GM12878 (cell line): ENCODE measurements at regions not wholly inside any gene's neighbourhood (a gene's known extent, or its start where the extent isn't known, plus 50 kb on each side); places are given as distances from the start of the nearest gene placed in this dataset.

Experiments
- CEBPB ChIP-seq, 2 experiments: fragments of 150-350 bp in 1 of 2; IDR thresholded peaks; 2 replicates each; pipeline ENCODE4 v1.6.1; 2012 to 2014; ENCODE audit warnings: low read depth in 2 of 2, low read length in 2 of 2, borderline replicate concordance in 1 of 2, inconsistent platforms in 1 of 2
- EZH2 ChIP-seq: IDR thresholded peaks from 2 replicates; pipeline ENCODE4 v1.6.1; 2012; ENCODE audit warnings: low read depth, mild to moderate bottlenecking, control low read depth, inconsistent platforms, low read length, borderline replicate concordance; ENCODE audit not compliant: control insufficient read depth
- HCFC1 ChIP-seq: fragments of 150-350 bp; IDR thresholded peaks from 2 replicates; pipeline ENCODE4 v1.6.1; 2014; ENCODE audit warnings: low read length
- MXI1 ChIP-seq: fragments of 150-350 bp; IDR thresholded peaks from 2 replicates; pipeline ENCODE4 v1.6.1; 2011; ENCODE audit warnings: low read depth, mild to moderate bottlenecking, inconsistent platforms, low read length, improper control_type of control experiment
- NBN ChIP-seq: fragments of 450-650 bp; IDR thresholded peaks from 2 replicates; pipeline ENCODE4 v1.6.1; 2016
- NFYB ChIP-seq: IDR thresholded peaks from 2 replicates; pipeline ENCODE4 v1.6.1; 2011; ENCODE audit warnings: low read depth, mild to moderate bottlenecking, low read length, improper control_type of control experiment, moderate library complexity; ENCODE audit not compliant: insufficient read depth
- RAD21 ChIP-seq: IDR thresholded peaks from 2 replicates; pipeline ENCODE4 v1.6.1; 2011; ENCODE audit warnings: mild to moderate bottlenecking, low read depth, low read length, moderate library complexity; ENCODE audit not compliant: insufficient read depth
- RFX5 ChIP-seq: IDR thresholded peaks from 2 replicates; pipeline ENCODE4 v1.6.1; 2011; ENCODE audit warnings: low read depth, low read length, improper control_type of control experiment
- SMC3 ChIP-seq: IDR thresholded peaks from 2 replicates; pipeline ENCODE4 v1.6.1; 2011; ENCODE audit warnings: low read length, improper control_type of control experiment, borderline replicate concordance
- SUPT20H ChIP-seq: IDR thresholded peaks from 2 replicates; pipeline ENCODE4 v1.6.1; 2011; ENCODE audit warnings: low read depth, mild to moderate bottlenecking, low read length, moderate library complexity, borderline replicate concordance; ENCODE audit not compliant: control insufficient read depth
- TF ChIP-seq, protein P1 (sequence below): fragments of 450-650 bp; conservative IDR thresholded peaks from 2 replicates; pipeline ENCODE4 v1.6.1; 2017; ENCODE audit warnings: mild to moderate bottlenecking, moderate library complexity
- TF ChIP-seq, protein P2 (sequence below), 3 experiments: IDR thresholded peaks in 2 of 3; conservative IDR thresholded peaks in 1 of 3; 2 replicates each; pipeline ENCODE4 v1.5.1; 2011; ENCODE audit warnings: low read depth in 3 of 3, low read length in 3 of 3, mild to moderate bottlenecking in 3 of 3, control low read depth in 2 of 3, moderate library complexity in 2 of 3, inconsistent platforms in 1 of 3, mixed read lengths in 1 of 3; ENCODE audit not compliant: control insufficient read depth in 2 of 3, insufficient read depth in 1 of 3; ENCODE audit errors: extremely low read depth in 1 of 3
- TF ChIP-seq, protein P3 (sequence below): fragments of 450-650 bp; IDR thresholded peaks from 2 replicates; pipeline ENCODE4 v1.6.1; 2017; ENCODE audit warnings: mild to moderate bottlenecking

DNA sequence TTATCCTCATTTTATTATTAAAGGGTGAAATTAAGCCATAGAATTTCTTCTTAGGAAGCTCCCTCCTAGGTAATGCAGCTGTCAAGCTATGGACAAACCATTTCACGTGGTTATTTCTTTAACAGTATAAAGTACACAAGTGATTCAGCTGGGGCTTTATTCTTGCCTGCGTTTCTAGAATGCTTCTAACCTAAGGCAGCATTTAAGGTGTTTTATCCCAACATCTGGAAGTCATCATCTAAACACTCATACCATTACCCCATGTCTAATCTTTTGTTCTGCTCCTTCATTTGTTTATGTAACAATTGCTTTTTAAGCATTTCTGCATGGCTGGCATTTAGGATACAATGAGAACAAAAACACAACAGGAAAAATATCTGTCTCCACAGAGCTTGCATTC, 829.2 kb upstream of the ADAMTS5 start:
- TF ChIP-seq, protein P1, sequence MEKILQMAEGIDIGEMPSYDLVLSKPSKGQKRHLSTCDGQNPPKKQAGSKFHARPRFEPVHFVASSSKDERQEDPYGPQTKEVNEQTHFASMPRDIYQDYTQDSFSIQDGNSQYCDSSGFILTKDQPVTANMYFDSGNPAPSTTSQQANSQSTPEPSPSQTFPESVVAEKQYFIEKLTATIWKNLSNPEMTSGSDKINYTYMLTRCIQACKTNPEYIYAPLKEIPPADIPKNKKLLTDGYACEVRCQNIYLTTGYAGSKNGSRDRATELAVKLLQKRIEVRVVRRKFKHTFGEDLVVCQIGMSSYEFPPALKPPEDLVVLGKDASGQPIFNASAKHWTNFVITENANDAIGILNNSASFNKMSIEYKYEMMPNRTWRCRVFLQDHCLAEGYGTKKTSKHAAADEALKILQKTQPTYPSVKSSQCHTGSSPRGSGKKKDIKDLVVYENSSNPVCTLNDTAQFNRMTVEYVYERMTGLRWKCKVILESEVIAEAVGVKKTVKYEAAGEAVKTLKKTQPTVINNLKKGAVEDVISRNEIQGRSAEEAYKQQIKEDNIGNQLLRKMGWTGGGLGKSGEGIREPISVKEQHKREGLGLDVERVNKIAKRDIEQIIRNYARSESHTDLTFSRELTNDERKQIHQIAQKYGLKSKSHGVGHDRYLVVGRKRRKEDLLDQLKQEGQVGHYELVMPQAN: no peak
- TF ChIP-seq NBN (no peak), RAD21 (no peak), SUPT20H (no peak), SMC3 (no peak), CEBPB (IDR thresholded peaks at IDR 0.05; ENCODE audit: borderline replicate concordance in 1 of 2, low read depth in 2 of 2, low read length in 2 of 2) (no peak), NFYB (no peak), HCFC1 (no peak), MXI1 (no peak), EZH2 (no peak), RFX5 (no peak)
- TF ChIP-seq, protein P2, sequence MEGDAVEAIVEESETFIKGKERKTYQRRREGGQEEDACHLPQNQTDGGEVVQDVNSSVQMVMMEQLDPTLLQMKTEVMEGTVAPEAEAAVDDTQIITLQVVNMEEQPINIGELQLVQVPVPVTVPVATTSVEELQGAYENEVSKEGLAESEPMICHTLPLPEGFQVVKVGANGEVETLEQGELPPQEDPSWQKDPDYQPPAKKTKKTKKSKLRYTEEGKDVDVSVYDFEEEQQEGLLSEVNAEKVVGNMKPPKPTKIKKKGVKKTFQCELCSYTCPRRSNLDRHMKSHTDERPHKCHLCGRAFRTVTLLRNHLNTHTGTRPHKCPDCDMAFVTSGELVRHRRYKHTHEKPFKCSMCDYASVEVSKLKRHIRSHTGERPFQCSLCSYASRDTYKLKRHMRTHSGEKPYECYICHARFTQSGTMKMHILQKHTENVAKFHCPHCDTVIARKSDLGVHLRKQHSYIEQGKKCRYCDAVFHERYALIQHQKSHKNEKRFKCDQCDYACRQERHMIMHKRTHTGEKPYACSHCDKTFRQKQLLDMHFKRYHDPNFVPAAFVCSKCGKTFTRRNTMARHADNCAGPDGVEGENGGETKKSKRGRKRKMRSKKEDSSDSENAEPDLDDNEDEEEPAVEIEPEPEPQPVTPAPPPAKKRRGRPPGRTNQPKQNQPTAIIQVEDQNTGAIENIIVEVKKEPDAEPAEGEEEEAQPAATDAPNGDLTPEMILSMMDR (IDR thresholded peaks at IDR 0.05 in 2 of 3, conservative IDR thresholded peaks at IDR 0.05 in 1 of 3; ENCODE audit: control insufficient read depth in 2 of 3, extremely low read depth in 1 of 3, insufficient read depth in 1 of 3, low read depth in 3 of 3, low read length in 3 of 3): no peak
- TF ChIP-seq, protein P3, sequence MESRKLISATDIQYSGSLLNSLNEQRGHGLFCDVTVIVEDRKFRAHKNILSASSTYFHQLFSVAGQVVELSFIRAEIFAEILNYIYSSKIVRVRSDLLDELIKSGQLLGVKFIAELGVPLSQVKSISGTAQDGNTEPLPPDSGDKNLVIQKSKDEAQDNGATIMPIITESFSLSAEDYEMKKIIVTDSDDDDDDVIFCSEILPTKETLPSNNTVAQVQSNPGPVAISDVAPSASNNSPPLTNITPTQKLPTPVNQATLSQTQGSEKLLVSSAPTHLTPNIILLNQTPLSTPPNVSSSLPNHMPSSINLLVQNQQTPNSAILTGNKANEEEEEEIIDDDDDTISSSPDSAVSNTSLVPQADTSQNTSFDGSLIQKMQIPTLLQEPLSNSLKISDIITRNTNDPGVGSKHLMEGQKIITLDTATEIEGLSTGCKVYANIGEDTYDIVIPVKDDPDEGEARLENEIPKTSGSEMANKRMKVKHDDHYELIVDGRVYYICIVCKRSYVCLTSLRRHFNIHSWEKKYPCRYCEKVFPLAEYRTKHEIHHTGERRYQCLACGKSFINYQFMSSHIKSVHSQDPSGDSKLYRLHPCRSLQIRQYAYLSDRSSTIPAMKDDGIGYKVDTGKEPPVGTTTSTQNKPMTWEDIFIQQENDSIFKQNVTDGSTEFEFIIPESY: no peak
